ENCODE measurements at regions not wholly inside any gene's neighbourhood (a gene's known extent, or its start where the extent isn't known, plus 50 kb on each side); places are given as distances from the start of the nearest gene placed in this dataset.

- no peaks in the 10 kb centered on the region for H3K27me3 ChIP-seq (ENCODE audit: insufficient read depth, low read depth)
- no peaks in the 10 kb centered on the region for H4K20me1 ChIP-seq (ENCODE audit: insufficient read depth)
- no peak overlapping the region for H3K27ac ChIP-seq
- no peaks in the 10 kb centered on the region for H3K4me1 ChIP-seq (ENCODE audit: low read depth, poor library complexity, severe bottlenecking)
- no peaks in the 10 kb centered on the region for H3K36me3 ChIP-seq (ENCODE audit: insufficient read depth)
- H3K79me2 ChIP-seq (ENCODE audit: insufficient read depth, low read depth) = no peaks in the 10 kb centered on the region
- no peak overlapping the region for H3K9ac ChIP-seq
- H2AFZ ChIP-seq (ENCODE audit: low read depth) = no peak overlapping the region
- no peak overlapping the region for H3K4me2 ChIP-seq
- no peak overlapping the region for H3K4me3 ChIP-seq (IDR thresholded peaks at IDR 0.05; ENCODE audit: insufficient read depth, low read depth, low read length)
- TF ChIP-seq CTCF (conservative IDR thresholded peaks at IDR 0.05; ENCODE audit: low read depth, low read length) = no peak
These were observed 536.8 kb downstream of the QKI start for GRCh38 chr6:163951326-163951725.

GRCh38 chr6:163950159-163950558 is 535.6 kb downstream of the QKI start:
- no peak for TF ChIP-seq CTCF (conservative IDR thresholded peaks at IDR 0.05; ENCODE audit: low read depth, low read length)
- no peaks in the 10 kb centered on the region for H3K79me2 ChIP-seq (ENCODE audit: insufficient read depth, low read depth)
- no peaks in the 10 kb centered on the region for H3K4me1 ChIP-seq (ENCODE audit: low read depth, poor library complexity, severe bottlenecking)
- no peak overlapping the region for H3K27ac ChIP-seq
- no peak overlapping the region for H2AFZ ChIP-seq (ENCODE audit: low read depth)
- no peaks in the 10 kb centered on the region for H3K27me3 ChIP-seq (ENCODE audit: insufficient read depth, low read depth)
- H4K20me1 ChIP-seq (ENCODE audit: insufficient read depth) = no peaks in the 10 kb centered on the region
- no peaks in the 10 kb centered on the region for H3K36me3 ChIP-seq (ENCODE audit: insufficient read depth)
- no peak overlapping the region for H3K4me3 ChIP-seq (IDR thresholded peaks at IDR 0.05; ENCODE audit: insufficient read depth, low read depth, low read length)
- no peak overlapping the region for H3K4me2 ChIP-seq
- no peak overlapping the region for H3K9ac ChIP-seq

- H3K36me3 ChIP-seq (ENCODE audit: insufficient read depth) = no peaks in the 10 kb centered on the region
- no peak for TF ChIP-seq CTCF (conservative IDR thresholded peaks at IDR 0.05; ENCODE audit: low read depth, low read length)
- H4K20me1 ChIP-seq (ENCODE audit: insufficient read depth) = no peaks in the 10 kb centered on the region
- H2AFZ ChIP-seq (ENCODE audit: low read depth) = no peak overlapping the region
- no peaks in the 10 kb centered on the region for H3K4me1 ChIP-seq (ENCODE audit: low read depth, poor library complexity, severe bottlenecking)
- no peak overlapping the region for H3K9ac ChIP-seq
- no peaks in the 10 kb centered on the region for H3K27me3 ChIP-seq (ENCODE audit: insufficient read depth, low read depth)
- no peak overlapping the region for H3K4me3 ChIP-seq (IDR thresholded peaks at IDR 0.05; ENCODE audit: insufficient read depth, low read depth, low read length)
- no peak overlapping the region for H3K4me2 ChIP-seq
- no peaks in the 10 kb centered on the region for H3K79me2 ChIP-seq (ENCODE audit: insufficient read depth, low read depth)
- H3K27ac ChIP-seq = no peak overlapping the region
These were observed 534.9 kb downstream of the QKI start for GRCh38 chr6:163949431-163949830.

GRCh38 chr6:163948250-163948649 is 533.7 kb downstream of the QKI start:
- no peak overlapping the region for H2AFZ ChIP-seq (ENCODE audit: low read depth)
- H3K36me3 ChIP-seq (ENCODE audit: insufficient read depth) = no peaks in the 10 kb centered on the region
- no peak overlapping the region for H3K4me3 ChIP-seq (IDR thresholded peaks at IDR 0.05; ENCODE audit: insufficient read depth, low read depth, low read length)
- no peaks in the 10 kb centered on the region for H4K20me1 ChIP-seq (ENCODE audit: insufficient read depth)
- no peaks in the 10 kb centered on the region for H3K27me3 ChIP-seq (ENCODE audit: insufficient read depth, low read depth)
- no peak overlapping the region for H3K4me2 ChIP-seq
- no peaks in the 10 kb centered on the region for H3K79me2 ChIP-seq (ENCODE audit: insufficient read depth, low read depth)
- no peak for TF ChIP-seq CTCF (conservative IDR thresholded peaks at IDR 0.05; ENCODE audit: low read depth, low read length)
- no peak overlapping the region for H3K27ac ChIP-seq
- H3K4me1 ChIP-seq (ENCODE audit: low read depth, poor library complexity, severe bottlenecking) = no peaks in the 10 kb centered on the region
- H3K9ac ChIP-seq = no peak overlapping the region

- no peak overlapping the region for H3K9ac ChIP-seq
- H4K20me1 ChIP-seq (ENCODE audit: insufficient read depth) = no peaks in the 10 kb centered on the region
- no peaks in the 10 kb centered on the region for H3K36me3 ChIP-seq (ENCODE audit: insufficient read depth)
- no peak for TF ChIP-seq CTCF (conservative IDR thresholded peaks at IDR 0.05; ENCODE audit: low read depth, low read length)
- H2AFZ ChIP-seq (ENCODE audit: low read depth) = no peak overlapping the region
- H3K4me3 ChIP-seq (IDR thresholded peaks at IDR 0.05; ENCODE audit: insufficient read depth, low read depth, low read length) = no peak overlapping the region
- H3K79me2 ChIP-seq (ENCODE audit: insufficient read depth, low read depth) = no peaks in the 10 kb centered on the region
- no peaks in the 10 kb centered on the region for H3K4me1 ChIP-seq (ENCODE audit: low read depth, poor library complexity, severe bottlenecking)
- H3K4me2 ChIP-seq = no peak overlapping the region
- no peak overlapping the region for H3K27ac ChIP-seq
- H3K27me3 ChIP-seq (ENCODE audit: insufficient read depth, low read depth) = no peaks in the 10 kb centered on the region
These were observed 532.8 kb downstream of the QKI start for GRCh38 chr6:163947276-163947675.
